ENCODE measurements at regions not wholly inside any gene's neighbourhood (a gene's known extent, or its start where the extent isn't known, plus 50 kb on each side); places are given as distances from the start of the nearest gene placed in this dataset.

DNA sequence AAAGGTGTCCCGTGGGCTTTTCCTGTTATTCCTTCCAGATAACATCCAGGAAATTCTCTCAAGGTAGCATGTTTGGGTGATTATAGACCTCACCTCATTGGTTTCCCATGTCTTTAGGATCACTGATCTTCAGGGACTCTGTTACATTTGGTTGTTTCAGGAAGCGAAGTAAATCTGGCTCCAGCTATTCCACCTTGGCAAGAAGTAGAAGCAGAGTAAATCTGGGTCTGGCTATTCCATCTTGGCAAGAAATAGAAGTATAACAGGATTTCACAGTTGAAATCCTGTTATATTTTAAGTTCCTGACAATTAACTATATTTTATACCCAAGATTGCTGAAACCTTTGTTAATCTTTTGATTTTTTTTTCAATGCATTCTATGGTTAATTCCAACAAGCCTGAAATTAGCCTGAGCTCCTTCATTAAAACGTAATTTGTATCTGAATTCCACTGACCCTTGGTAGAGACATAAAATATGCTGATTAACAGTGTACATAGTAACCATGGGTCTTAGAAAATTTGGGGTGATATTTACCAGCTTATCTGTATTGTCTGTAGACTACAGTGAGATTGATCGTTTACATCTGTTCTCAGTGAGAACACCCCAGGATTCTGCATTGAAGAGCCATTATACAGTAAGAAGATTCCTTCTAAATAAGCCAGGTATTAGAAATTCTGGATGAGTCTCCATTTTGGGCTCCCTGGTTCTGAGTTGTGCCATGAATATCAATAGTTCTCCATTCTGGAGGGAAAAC, 267.6 kb upstream of the SLITRK6 start:
- TF ChIP-seq CTCF (conservative IDR thresholded peaks at IDR 0.05; ENCODE audit: low read depth, low read length) (no peak), EZH2 (IDR thresholded peaks at IDR 0.05; ENCODE audit: borderline replicate concordance, low read depth, low read length, poor library complexity, severe bottlenecking) (no peak)

All from A673 (cell line).